IPS-NIHi11 (cell line): ENCODE measurements at regions not wholly inside any gene's neighbourhood (a gene's known extent, or its start where the extent isn't known, plus 50 kb on each side); places are given as distances from the start of the nearest gene placed in this dataset.

Experiments used
- DNase-seq: peaks from one replicate; pipeline ENCODE4 v3.0.0; 2012; ENCODE audit warnings: mixed read lengths, low spot score

DNA sequence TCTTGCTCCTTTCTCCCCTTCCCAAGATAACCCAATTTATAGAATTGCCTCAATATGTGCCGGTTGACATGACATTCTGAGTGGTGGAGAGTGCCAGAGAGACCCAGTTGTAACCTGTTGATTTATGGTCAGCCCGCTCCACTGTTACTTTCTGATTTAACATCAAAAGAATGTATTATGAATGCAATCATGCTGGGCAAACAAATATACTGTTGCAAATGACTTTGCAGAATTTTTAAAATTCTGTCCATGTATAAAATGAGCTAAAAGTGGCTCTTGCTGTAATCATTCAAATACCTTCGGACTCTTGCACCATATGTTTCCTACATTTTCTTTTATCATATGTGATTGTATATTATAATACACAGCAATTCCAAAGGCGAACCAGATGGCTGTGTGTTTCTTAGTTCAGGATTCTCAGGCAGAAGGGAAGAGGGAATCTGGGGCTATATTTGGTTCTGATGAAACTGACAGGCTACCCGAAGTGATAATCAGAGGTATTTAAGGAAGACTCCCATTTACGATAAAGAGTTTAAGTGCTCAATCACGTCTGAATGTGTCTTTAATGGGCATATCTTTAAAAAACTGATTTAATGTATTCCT lies 131.7 kb downstream of the CLCN4 start:
- no peak for DNase-seq

DNA sequence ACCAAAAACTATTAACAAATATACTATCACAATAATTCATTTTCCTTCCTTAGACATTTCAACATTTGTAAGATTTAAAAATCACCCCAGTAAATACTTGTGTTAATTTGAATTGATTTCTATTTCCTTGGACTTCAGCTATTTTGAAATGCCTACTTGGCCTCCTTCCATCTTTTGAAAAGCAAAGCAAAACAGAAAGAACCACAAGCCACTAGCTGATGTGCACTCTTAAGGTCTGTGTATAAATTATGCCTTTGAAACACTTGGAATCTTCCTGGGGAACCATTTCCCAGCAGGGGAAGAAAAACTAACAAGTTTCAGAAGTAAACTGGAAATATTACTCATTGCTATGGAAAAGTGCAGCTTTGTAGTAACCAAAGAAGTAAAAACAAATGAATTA lies 139.8 kb downstream of the CLCN4 start:
- DNase-seq, result no peak

DNA sequence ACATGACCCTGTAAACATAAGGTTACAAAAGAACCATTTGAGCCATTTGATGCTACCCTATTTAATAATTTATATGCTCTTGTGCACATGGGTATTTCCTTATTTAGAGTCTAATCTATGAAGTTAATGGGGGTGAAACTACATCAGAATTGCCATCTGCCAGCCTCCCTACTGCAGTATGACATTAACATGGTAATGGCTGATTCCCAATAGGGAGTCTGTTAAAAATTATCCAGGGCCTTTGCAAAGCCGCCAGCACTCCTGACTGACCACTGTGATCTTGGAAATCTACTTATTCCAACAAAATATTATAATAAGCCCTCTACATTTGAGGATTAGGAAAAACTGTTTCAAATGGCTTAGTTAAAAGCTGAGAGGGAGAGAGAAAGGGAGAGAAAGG lies 153.7 kb downstream of the CLCN4 start:
- no peak for DNase-seq

GRCh38 chrX:10314530-10315104 lies 157.8 kb downstream of the CLCN4 start:
- no peak for DNase-seq

- no peak for DNase-seq
These were observed 168.8 kb downstream of the CLCN4 start for GRCh38 chrX:10325611-10326010.

- DNase-seq, result no peak
These were observed 169.8 kb downstream of the CLCN4 start for GRCh38 chrX:10326578-10326977.

DNA sequence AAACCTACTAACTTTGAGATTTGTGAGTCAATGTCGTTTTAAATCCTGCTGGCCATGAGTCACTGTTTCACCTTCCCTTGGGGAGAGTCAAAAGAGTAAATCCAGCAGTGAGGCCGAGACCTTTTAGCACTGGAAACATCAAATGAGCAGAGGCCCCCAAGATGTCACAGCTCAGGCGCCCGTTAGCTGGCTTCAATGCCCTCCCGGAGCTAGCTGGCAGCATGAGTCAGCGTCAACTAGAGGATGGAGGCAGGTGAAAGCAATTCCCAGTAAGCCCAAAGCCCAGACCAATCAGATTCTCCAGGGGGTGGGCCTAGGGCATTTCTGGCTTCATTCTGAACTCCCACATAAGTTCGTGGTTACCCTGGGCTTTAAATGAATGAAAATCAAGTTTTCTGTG lies 170.9 kb downstream of the CLCN4 start:
- peak; percentile 16 for DNase-seq

- no peak for DNase-seq
These were observed 173.2 kb downstream of the CLCN4 start for GRCh38 chrX:10329984-10330383.

GRCh38 chrX:10341309-10341708 lies 184.5 kb downstream of the CLCN4 start:
- no peak for DNase-seq

DNA sequence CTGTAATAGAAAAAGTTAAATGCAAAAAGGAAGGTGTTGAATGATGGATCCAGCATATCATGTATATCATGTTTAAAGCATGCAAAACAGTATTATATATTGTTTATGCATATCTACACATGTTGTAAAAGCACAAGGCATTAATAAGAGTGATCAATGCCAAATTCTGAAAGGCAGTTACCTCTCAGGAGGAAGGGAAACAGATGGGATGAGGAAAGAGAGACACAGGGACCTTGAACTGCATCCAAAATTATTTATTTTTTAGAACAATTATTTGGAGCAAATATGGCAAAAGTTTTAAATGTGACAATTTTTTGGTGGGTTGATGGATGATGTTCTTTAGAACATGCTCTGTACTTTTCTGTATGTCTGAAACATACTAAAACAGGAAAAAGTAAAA lies 193.4 kb downstream of the CLCN4 start:
- DNase-seq, result no peak

DNA sequence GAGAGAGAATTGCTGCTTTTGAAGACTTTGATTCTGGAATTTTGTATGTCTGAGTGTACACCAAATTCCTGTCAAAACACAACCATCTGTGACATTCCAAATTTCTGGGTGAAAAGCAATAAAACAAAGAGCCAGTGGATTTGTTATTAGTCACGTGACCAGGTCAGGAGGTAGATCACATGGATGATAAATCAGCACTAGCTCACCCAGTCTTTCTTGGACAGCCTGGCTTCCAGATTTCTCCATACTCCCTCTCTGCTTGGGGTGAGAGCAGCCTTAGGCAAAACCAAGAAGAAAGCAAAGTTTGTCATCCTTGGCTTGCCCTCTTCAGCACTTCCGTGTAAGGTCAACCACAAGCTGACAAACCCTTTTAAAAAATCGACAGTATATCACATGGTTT lies 194.2 kb downstream of the CLCN4 start:
- no peak for DNase-seq

DNA sequence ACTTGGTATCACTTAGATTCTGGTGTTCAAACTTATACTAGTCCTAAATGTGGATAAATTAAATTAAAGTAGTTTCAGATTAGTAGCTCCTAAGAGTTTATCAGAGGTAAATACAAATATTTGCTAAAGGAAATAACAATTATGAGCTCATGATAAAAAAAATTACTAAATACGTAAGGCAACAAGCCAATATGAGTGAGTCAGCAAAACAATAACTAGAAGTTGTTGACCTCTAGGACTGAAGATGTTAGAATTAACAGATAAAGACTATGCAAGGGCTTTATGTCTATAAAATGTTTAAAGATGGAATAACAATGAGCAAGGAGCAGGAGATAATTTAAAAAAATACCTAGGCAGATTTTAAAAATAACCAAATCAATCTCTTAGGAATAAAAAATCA lies 195.8 kb downstream of the CLCN4 start:
- DNase-seq, result no peak

GRCh38 chrX:10356979-10357378 lies 200.2 kb downstream of the CLCN4 start:
- DNase-seq, result no peak

GRCh38 chrX:10358958-10359357 lies 202.2 kb downstream of the CLCN4 start:
- DNase-seq, result no peak

DNA sequence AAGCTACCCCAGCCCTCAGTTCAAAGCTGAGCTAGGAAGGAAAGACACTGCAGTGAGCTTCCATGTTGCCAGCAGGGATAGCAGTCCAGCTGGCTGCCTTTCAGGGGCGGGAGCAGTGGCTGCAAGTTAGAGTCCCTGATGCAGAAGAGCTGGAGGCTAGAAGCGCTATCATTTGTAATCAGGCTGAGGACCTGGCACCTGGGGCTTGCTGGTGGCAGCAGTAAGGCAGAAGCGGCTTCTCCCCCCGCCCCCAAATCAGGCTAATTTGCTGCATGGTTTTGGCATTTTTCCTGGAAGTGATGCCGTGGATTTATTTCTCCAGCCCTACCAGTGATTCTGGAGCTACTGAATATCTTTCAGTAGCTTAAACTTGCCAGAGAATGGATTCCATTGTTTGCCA lies 203.3 kb downstream of the CLCN4 start:
- no peak for DNase-seq

- no peak for DNase-seq
These were observed 208.9 kb downstream of the CLCN4 start for GRCh38 chrX:10365532-10366265.

- DNase-seq, result no peak
These were observed 210.6 kb downstream of the CLCN4 start for GRCh38 chrX:10367406-10367805.

DNA sequence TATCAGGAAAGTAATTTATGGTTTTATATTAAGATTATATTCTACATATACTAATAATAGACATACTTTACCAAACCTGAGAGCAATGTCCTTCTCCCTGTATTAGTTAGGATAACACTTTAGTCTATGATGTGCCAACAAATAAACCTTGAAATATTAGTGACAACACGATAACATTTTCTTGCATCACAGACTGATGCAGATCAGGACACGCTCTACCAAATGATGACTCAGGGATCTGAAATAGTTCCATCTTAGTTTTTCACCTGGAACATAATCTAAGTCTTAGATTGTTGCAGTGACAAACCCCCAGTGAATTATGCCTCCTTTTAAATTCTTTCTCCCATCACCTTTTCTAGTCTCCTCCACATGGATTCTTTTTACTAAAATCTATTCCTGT lies 214.2 kb downstream of the CLCN4 start:
- no peak for DNase-seq

GRCh38 chrX:10377427-10377826 lies 220.7 kb downstream of the CLCN4 start:
- DNase-seq, result no peak

- no peak for DNase-seq
These were observed 223.1 kb downstream of the CLCN4 start for GRCh38 chrX:10379878-10380277.

DNA sequence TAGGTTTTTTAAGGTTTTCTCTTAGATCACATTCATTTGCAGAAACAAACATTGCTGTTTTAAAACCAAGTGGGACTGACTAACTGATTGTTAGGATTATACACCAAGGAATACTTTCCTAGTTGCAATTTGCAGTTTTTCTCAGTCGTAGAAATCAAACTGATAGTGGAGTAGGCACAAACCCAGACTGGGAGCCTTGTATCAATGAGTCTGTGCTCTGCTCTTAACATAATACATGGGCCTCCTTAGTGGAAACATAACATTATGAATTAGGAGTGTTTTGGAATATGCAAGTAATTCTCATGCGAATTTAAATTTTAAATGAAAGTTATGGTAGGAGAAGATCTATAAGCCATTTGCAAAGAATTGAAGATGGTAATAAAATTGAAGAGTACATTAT lies 223.5 kb downstream of the CLCN4 start:
- DNase-seq, result no peak

DNA sequence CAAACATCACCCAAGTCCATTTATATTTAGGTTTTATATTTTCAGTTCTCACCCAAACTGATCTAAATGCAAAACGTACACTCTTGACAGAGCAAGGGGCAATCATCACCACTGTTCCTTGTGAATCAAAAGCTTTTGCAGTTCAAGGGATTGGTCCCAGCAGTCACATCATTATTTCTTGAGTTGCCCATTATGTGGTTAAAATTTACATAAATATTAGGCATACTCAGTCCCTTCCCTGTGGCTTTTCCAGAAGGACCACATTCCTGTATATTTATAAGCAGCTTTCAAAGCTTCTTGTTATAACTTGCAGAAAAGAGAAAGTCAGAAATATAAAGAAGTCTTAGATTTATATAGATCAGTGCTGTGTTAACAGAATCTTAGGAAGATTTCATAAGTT lies 224.4 kb downstream of the CLCN4 start:
- DNase-seq, result no peak

DNA sequence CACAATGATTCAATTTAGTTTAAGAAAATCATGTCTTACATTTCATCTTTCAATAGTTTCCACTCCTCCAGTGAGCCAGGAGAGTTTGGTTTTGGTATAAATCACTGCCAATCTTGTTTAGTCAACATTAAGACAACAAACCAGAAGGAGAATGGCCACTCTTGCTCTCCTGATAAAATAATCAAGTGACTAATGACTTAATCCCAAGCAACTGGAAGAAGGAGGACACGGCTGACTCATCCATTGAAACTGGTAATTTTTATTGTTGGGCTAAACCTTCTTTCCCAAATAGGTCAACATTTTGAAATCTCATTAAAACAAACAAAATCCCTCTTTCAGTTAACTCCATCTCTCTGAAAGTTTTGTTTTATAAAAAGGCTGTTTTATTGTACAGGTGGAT lies 230.2 kb downstream of the CLCN4 start:
- DNase-seq, result no peak

DNA sequence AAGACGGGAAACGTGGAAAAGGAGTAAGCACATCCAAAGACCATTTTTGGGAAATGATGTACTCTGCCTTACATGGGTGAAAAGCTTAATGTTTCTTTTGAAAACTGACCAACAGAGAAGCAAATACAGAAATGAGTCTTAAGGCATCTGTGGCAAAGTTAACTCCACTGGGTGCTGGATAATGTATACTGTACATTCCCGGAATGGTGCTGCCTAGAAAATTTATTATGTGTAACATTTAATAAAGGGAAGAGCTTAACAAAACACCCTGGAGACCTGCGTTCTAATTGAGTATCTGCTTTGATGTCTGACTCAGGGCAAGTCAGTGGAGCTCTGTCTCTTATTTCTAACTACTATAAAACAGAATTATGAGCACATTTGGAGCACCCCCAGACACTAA lies 230.2 kb downstream of the MID1 start:
- no peak for DNase-seq
